ENCODE measurements at regions not wholly inside any gene's neighbourhood (a gene's known extent, or its start where the extent isn't known, plus 50 kb on each side); places are given as distances from the start of the nearest gene placed in this dataset.

- TF ChIP-seq POLR2A (IDR thresholded peaks at IDR 0.05), result no peak
- TF ChIP-seq CTCF (IDR thresholded peaks at IDR 0.05), result no peak
These were observed 170.4 kb downstream of the RHOU start for GRCh38 chr1:228905701-228906101.
